ENCODE measurements at regions not wholly inside any gene's neighbourhood (a gene's known extent, or its start where the extent isn't known, plus 50 kb on each side); places are given as distances from the start of the nearest gene placed in this dataset.

DNA sequence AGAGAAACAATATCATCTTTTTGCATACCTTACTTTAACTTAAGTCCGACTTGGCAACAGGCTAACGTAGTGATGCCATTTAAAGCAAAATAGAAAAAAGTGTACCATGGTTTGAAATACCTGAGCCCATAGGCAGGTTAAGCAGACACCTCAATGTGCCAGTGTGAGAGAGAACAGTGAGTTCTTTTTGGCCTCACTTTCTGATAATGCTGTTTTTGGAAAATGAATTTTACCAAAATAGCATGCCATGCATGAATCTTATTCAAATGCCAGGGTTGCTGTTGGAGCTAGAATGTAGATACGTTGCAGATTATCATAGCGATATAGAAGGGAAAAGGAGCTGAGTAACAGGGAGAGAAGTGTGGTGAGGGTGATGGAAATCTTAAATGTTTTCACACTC lies 170.2 kb downstream of the OTOR start:
- TF ChIP-seq, protein P1, sequence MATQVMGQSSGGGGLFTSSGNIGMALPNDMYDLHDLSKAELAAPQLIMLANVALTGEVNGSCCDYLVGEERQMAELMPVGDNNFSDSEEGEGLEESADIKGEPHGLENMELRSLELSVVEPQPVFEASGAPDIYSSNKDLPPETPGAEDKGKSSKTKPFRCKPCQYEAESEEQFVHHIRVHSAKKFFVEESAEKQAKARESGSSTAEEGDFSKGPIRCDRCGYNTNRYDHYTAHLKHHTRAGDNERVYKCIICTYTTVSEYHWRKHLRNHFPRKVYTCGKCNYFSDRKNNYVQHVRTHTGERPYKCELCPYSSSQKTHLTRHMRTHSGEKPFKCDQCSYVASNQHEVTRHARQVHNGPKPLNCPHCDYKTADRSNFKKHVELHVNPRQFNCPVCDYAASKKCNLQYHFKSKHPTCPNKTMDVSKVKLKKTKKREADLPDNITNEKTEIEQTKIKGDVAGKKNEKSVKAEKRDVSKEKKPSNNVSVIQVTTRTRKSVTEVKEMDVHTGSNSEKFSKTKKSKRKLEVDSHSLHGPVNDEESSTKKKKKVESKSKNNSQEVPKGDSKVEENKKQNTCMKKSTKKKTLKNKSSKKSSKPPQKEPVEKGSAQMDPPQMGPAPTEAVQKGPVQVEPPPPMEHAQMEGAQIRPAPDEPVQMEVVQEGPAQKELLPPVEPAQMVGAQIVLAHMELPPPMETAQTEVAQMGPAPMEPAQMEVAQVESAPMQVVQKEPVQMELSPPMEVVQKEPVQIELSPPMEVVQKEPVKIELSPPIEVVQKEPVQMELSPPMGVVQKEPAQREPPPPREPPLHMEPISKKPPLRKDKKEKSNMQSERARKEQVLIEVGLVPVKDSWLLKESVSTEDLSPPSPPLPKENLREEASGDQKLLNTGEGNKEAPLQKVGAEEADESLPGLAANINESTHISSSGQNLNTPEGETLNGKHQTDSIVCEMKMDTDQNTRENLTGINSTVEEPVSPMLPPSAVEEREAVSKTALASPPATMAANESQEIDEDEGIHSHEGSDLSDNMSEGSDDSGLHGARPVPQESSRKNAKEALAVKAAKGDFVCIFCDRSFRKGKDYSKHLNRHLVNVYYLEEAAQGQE (IDR thresholded peaks at IDR 0.05; ENCODE audit: insufficient read depth in 1 of 2, low read depth in 2 of 2, low read length in 2 of 2): no peak
- TF ChIP-seq FOXP2 (optimal IDR thresholded peaks at IDR 0.05; ENCODE audit: borderline replicate concordance, extremely low read depth, extremely low read length, insufficient read depth): no peak

Data from PFSK-1 (cell line).